Left ventricle myocardium inferior (tissue), 1 donor: ENCODE measurements at regions not wholly inside any gene's neighbourhood (a gene's known extent, or its start where the extent isn't known, plus 50 kb on each side); places are given as distances from the start of the nearest gene placed in this dataset.

Experiments
- DNase-seq: peaks from one replicate; pipeline ENCODE4 v3.0.0-alpha.2; 2020
- H3K27ac ChIP-seq: fragments of 200-600 bp; replicated peaks from 2 replicates; pipeline ENCODE4 v1.8.0; 2021
- H3K27me3 ChIP-seq: fragments of 200-600 bp; 2 replicates; pipeline ENCODE4 v1.8.0; 2021; ENCODE audit warnings: low read depth
- H3K36me3 ChIP-seq: fragments of 200-600 bp; 2 replicates; pipeline ENCODE4 v1.8.0; 2021
- H3K4me1 ChIP-seq: fragments of 200-600 bp; 2 replicates; pipeline ENCODE4 v1.8.0; 2021
- H3K4me3 ChIP-seq: fragments of 200-600 bp; 2 replicates; pipeline ENCODE4 v1.8.0; 2021; ENCODE audit warnings: mild to moderate bottlenecking, moderate library complexity
- H3K9me3 ChIP-seq: fragments of 200-600 bp; replicated peaks from 2 replicates; pipeline ENCODE4 v1.8.0; 2021
- CTCF ChIP-seq: fragments of 200-600 bp; IDR thresholded peaks from 2 replicates; pipeline ENCODE4 v1.8.0; 2021; ENCODE audit warnings: antibody characterized with exemption, mild to moderate bottlenecking, borderline replicate concordance
- intact Hi-C: fragments of 100-400 bp; cut with micrococcal nuclease; formaldehyde crosslinking; loops from one replicate; pipeline ENCODE4 v1.11.0; 2022
- donor health status: DM: no; HTN: yes; CAD: no; lungs with severe emphysema.

GRCh38 chr14:82313889-82314288 lies 780.2 kb upstream of the SEL1L start:
- no peaks in the 10 kb centered on the region for H3K36me3 ChIP-seq
- DNase-seq, result no peak

DNA sequence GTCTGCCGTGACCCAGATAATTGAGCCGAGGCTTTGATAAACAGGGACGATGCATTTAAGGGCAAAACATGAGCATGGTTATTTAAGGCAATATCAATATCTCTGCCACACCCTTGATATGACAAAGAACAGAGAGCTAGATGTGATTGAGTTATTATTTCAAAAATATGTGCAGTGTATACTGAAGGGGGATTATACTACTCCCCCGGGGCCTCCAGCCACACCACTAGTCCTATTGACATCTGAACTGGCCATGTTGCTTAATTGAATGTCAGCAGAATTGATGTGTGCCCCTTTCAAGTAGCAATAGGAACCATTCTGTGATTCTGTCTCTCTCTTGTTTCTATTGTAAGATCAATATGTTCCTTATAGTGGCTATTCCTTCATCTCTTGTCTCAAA lies 794.8 kb upstream of the SEL1L start:
- H3K36me3 ChIP-seq, result no peaks in the 10 kb centered on the region
- no peak for TF ChIP-seq CTCF
- H3K27me3 ChIP-seq, result no peaks in the 10 kb centered on the region
- no peak for DNase-seq
- intact Hi-C loops, result no loop called here
- H3K4me1 ChIP-seq, result no peaks in the 10 kb centered on the region
- peaks cover 28% of the 10 kb centered on the region for H3K9me3 ChIP-seq
- H3K27ac ChIP-seq, result no peak overlapping the region
- H3K4me3 ChIP-seq, result no peak overlapping the region

More at GRCh38 chr14:82313889-82314288, 780.2 kb upstream of the SEL1L start:
- Histone ChIP-seq H3K27ac (no peak overlapping the region), H3K4me3 (no peak overlapping the region), H3K4me1 (no peaks in the 10 kb centered on the region), H3K9me3 (peaks cover 26% of the 10 kb centered on the region), H3K27me3 (no peaks in the 10 kb centered on the region)
- TF ChIP-seq CTCF, result no peak
- intact Hi-C loops, result no loop called here

DNA sequence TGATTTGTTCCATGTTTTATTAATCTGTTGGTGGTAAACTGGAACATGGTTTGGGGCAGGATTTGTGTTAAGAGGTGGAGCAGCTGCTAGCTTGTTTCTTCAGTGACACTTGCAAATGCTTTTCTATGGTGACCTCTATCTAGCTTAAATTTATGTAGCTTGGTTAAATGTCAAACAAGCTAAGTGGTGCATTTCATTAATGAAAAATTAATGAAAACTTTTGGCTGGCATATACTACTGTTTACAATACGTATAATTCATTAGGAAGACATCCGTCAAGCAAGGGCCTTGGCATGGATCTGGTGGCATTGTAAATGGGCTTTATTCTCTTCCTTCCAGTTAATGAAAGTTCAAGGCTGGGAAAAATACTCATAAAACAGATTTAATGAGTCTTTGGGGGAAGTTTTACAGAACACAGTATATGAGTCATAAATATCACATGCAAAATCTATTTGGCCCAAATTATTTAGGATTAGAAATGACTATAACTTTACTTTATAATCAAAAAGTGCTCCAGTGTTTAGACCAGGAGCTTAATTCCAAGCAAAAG lies 807.7 kb upstream of the SEL1L start:
- Histone ChIP-seq H3K27me3 (no peaks in the 10 kb centered on the region), H3K4me3 (no peak overlapping the region), H3K36me3 (no peaks in the 10 kb centered on the region), H3K4me1 (no peaks in the 10 kb centered on the region), H3K27ac (no peak overlapping the region), H3K9me3 (peaks cover 5% of the 10 kb centered on the region)
- TF ChIP-seq CTCF, result no peak
- intact Hi-C loops, result no loop called here
- no peak for DNase-seq

- no peak for TF ChIP-seq CTCF
- DNase-seq, result no peak
- no peak overlapping the region for H3K27ac ChIP-seq
- intact Hi-C loops, result no loop called here
- H3K27me3 ChIP-seq, result no peaks in the 10 kb centered on the region
- no peaks in the 10 kb centered on the region for H3K4me1 ChIP-seq
- no peak overlapping the region for H3K4me3 ChIP-seq
- no peaks in the 10 kb centered on the region for H3K36me3 ChIP-seq
- peaks cover 10% of the 10 kb centered on the region for H3K9me3 ChIP-seq
Observed at GRCh38 chr14:82342596-82342995, 808.9 kb upstream of the SEL1L start.

DNA sequence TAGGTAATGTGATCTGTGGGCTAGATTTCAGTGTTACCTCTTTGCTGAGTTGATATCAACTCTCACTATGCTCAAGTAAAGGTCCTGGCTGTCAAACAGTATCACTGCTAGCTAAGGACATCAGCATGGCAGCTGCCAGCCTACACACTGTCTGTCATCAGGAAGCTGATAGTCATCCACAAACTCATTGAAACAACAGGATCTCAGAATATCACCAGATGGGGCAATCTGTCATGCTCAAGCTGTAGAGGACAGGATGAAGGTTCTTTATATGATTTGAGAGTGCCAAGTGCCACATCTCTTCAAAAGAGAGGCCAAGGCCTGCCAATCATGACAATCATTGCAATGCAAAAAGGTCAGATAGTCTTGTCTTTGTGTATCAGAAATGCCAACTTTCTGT lies 811.5 kb upstream of the SEL1L start:
- intact Hi-C loops, result no loop called here
- DNase-seq, result no peak
- no peaks in the 10 kb centered on the region for H3K27me3 ChIP-seq
- no peaks in the 10 kb centered on the region for H3K36me3 ChIP-seq
- no peak for TF ChIP-seq CTCF
- H3K4me3 ChIP-seq, result no peak overlapping the region
- peaks cover 10% of the 10 kb centered on the region for H3K9me3 ChIP-seq
- no peak overlapping the region for H3K27ac ChIP-seq
- H3K4me1 ChIP-seq, result no peaks in the 10 kb centered on the region

- Histone ChIP-seq H3K27ac (no peak overlapping the region), H3K27me3 (no peaks in the 10 kb centered on the region), H3K9me3 (peaks cover 22% of the 10 kb centered on the region), H3K4me3 (no peak overlapping the region), H3K4me1 (no peaks in the 10 kb centered on the region), H3K36me3 (no peaks in the 10 kb centered on the region)
- intact Hi-C loops, result no loop called here
- DNase-seq, result no peak
- TF ChIP-seq CTCF, result no peak
Observed at GRCh38 chr14:82354126-82354525, 820.5 kb upstream of the SEL1L start.
